Ishikawa (cell line): ENCODE measurements at regions not wholly inside any gene's neighbourhood (a gene's known extent, or its start where the extent isn't known, plus 50 kb on each side); places are given as distances from the start of the nearest gene placed in this dataset.

Experiments used
- CEBPB ChIP-seq: IDR thresholded peaks from 2 replicates; pipeline ENCODE4 v1.6.1; 2012
- CREB1 ChIP-seq: IDR thresholded peaks from 2 replicates; pipeline ENCODE4 v1.6.1; 2012; ENCODE audit warnings: low read depth
- EGR1 ChIP-seq: IDR thresholded peaks from 2 replicates; pipeline ENCODE4 v1.6.1; 2012
- EP300 ChIP-seq: IDR thresholded peaks from 2 replicates; pipeline ENCODE4 v1.6.1; 2012; ENCODE audit warnings: borderline replicate concordance
- FOXM1 ChIP-seq: IDR thresholded peaks from 2 replicates; pipeline ENCODE4 v1.6.1; 2012; ENCODE audit warnings: low read depth, borderline replicate concordance
- NFIC ChIP-seq: IDR thresholded peaks from 2 replicates; pipeline ENCODE4 v1.6.1; 2012
- RAD21 ChIP-seq: IDR thresholded peaks from 2 replicates; pipeline ENCODE4 v1.6.1; 2012; ENCODE audit warnings: low read depth
- REST ChIP-seq: IDR thresholded peaks from 2 replicates; pipeline ENCODE4 v1.6.1; 2012; ENCODE audit warnings: low read depth, mild to moderate bottlenecking
- TAF1 ChIP-seq: IDR thresholded peaks from 2 replicates; pipeline ENCODE4 v1.6.1; 2012; ENCODE audit warnings: low read depth, mild to moderate bottlenecking
- TCF12 ChIP-seq: IDR thresholded peaks from 2 replicates; pipeline ENCODE4 v1.6.1; 2012; ENCODE audit warnings: low read depth
- TEAD4 ChIP-seq: IDR thresholded peaks from 2 replicates; pipeline ENCODE4 v1.6.1; 2012
- YY1 ChIP-seq: IDR thresholded peaks from 2 replicates; pipeline ENCODE4 v1.6.1; 2012; ENCODE audit warnings: low read depth
- ZBTB7A ChIP-seq: IDR thresholded peaks from 2 replicates; pipeline ENCODE4 v1.6.1; 2012; ENCODE audit warnings: low read depth
- TF ChIP-seq, protein P1 (sequence below): IDR thresholded peaks from 2 replicates; pipeline ENCODE4 v1.6.1; 2012
- TF ChIP-seq, protein P2 (sequence below): IDR thresholded peaks from 2 replicates; pipeline ENCODE4 v1.6.1; 2012

GRCh38 chr10:59448616-59449015 lies 86.3 kb upstream of the FAM13C start:
- no peak for TF ChIP-seq RAD21

DNA sequence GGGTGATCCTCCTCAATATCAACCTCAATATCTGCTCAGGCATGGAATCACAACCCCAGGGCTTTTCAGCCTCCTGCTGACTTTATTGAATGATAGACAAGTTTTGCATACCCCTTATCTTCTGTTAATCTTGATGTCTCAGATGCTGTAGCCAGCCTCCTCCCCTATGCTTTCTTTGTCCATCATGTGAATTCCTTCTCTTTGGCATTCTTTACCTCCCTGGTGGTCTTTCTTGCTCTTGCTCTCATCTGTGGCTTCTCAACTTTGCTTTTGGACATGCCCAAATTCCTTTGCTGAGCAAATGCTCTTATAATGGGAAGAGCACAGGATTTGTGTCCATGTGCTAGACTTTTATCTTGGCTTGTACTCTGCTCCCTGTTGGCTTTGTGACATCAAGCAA lies 73.4 kb upstream of the FAM13C start:
- TF ChIP-seq NFIC (no peak), CREB1 (no peak), RAD21 (no peak), CEBPB (no peak), FOXM1 (no peak), TAF1 (no peak), TEAD4 (no peak), EP300 (no peak), TCF12 (no peak), REST (no peak), ZBTB7A (no peak), YY1 (no peak), EGR1 (no peak)
- TF ChIP-seq, protein P1, sequence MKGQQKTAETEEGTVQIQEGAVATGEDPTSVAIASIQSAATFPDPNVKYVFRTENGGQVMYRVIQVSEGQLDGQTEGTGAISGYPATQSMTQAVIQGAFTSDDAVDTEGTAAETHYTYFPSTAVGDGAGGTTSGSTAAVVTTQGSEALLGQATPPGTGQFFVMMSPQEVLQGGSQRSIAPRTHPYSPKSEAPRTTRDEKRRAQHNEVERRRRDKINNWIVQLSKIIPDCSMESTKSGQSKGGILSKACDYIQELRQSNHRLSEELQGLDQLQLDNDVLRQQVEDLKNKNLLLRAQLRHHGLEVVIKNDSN, result no peak
- TF ChIP-seq, protein P2, sequence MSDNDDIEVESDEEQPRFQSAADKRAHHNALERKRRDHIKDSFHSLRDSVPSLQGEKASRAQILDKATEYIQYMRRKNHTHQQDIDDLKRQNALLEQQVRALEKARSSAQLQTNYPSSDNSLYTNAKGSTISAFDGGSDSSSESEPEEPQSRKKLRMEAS, result no peak

GRCh38 chr10:59434463-59435321 lies 72.3 kb upstream of the FAM13C start:
- TF ChIP-seq FOXM1 (no peak), NFIC (peak; percentile 58)

DNA sequence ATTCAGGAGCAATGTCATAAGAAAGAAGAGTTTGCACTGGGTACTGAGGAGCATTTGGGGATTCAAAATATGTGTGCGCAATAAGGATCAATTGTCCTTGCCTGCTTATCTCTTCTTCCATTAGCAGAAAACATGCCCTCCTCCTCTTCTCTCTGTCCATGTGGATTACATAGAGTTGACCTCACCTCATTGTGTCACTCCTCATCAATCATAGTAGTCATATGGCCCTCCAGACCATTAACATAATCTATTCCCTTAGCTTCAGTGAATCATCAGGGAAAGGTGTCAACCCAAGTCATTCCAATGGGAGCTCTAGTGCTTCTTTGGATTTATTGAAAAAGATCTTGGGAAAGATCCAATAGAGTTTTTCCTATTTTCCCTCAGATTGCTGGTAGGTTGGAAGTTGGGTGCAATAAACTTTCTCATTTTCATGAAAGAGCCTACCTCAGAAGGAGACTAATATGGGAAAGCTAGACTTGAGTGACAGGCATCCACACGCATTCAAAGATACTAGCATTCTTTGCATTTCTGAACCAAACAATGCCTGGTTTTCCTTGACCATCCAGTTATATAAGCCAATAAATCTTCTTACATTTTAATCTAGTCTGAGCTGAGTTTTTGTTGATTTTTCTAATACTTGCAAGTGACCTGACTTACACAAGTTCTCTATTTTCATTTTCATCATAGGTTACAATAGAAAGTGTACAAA lies 71.5 kb upstream of the FAM13C start:
- peak; percentile 72 for TF ChIP-seq TEAD4
- no peak for TF ChIP-seq CREB1

DNA sequence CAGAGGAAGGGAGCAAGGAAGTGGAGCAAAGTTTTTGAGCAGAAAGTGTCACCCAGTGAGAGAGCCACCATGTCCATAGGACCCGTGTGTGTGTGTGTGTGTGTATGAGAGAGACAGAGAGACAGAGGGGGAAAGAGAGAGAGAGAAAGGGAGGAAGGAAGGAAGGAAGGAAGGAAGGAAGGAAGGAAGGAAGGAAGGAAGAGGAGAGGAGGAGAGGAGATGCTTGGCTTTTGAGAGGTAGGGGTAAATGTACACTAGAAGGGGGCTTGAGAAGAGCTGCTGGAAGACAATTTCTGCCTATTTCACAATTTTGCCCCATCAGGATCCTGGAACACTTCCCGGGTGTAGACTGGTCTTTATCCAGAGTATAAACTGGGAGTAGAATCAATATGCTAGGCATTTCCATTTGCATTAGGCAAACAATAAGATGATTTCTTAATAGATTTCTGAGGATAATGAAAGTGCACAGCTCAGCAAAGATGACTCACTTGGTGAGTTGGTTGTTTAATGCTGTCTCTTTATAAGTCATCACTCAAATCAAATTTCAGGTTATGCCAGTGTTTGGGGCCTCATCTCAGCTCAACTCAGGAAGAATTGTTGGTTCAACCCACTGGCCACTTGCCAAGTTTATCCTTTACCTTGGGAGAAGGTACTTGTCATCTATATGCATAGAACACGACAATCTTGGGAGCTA lies 70.0 kb upstream of the FAM13C start:
- TF ChIP-seq TEAD4, result no peak
